ENCODE measurements at regions not wholly inside any gene's neighbourhood (a gene's known extent, or its start where the extent isn't known, plus 50 kb on each side); places are given as distances from the start of the nearest gene placed in this dataset.
A peak's percentile ranks its signal among the peaks of the same experiment; 100 is the strongest.

GRCh38 chr18:9013926-9014373, 88.5 kb upstream of the NDUFV2 start:
- no peak for TF ChIP-seq CTCF (IDR thresholded peaks at IDR 0.05; ENCODE audit: extremely low read depth, insufficient read depth, missing control alignments)
- DNase-seq (ENCODE audit: low spot score), result no peak
- in situ Hi-C loops (cut with MboI; ENCODE audit: low pct_unique_long_range_greater_than_20kb, low sequenced_read_pairs, unreplicated experiment), result no loop called here

- in situ Hi-C loops (cut with MboI; ENCODE audit: low pct_unique_long_range_greater_than_20kb, low sequenced_read_pairs, unreplicated experiment), result no loop called here
- DNase-seq (ENCODE audit: low spot score), result no peak
These were observed 86.8 kb upstream of the NDUFV2 start for GRCh38 chr18:9015689-9016088.

DNA sequence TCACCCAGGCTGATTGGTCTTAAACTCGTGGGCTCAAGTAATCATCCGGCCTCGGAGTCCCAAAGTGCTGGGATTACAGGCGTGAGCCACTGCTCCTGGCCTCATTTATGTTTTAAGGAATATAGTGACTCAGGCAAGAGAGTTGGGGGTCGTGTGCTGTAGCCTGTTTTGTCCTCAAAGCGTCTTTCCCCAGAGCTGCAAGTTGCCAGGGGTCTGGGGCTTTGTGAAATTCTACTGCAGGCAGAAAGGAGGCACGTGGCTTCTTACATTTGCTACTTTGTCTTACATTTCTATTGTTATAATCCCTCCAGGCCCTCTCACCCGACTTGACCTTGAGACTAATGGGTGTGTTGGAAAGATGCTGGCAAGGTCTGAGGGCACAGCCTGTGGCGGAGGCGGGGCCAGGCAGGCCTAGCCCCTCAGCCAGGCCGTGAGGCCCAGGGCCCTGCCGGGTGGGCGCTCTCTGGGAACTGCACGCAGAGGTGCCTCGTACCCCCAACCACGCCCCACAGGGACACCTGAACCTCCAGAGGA, 85.8 kb upstream of the NDUFV2 start:
- no peak for TF ChIP-seq CTCF (IDR thresholded peaks at IDR 0.05; ENCODE audit: extremely low read depth, insufficient read depth, missing control alignments)
- in situ Hi-C loops (cut with MboI; ENCODE audit: low pct_unique_long_range_greater_than_20kb, low sequenced_read_pairs, unreplicated experiment), result no loop called here
- no peak for DNase-seq (ENCODE audit: low spot score)

More at GRCh38 chr18:9015689-9016088, 86.8 kb upstream of the NDUFV2 start:
- TF ChIP-seq CTCF (IDR thresholded peaks at IDR 0.05; ENCODE audit: extremely low read depth, insufficient read depth, missing control alignments), result no peak

DNA sequence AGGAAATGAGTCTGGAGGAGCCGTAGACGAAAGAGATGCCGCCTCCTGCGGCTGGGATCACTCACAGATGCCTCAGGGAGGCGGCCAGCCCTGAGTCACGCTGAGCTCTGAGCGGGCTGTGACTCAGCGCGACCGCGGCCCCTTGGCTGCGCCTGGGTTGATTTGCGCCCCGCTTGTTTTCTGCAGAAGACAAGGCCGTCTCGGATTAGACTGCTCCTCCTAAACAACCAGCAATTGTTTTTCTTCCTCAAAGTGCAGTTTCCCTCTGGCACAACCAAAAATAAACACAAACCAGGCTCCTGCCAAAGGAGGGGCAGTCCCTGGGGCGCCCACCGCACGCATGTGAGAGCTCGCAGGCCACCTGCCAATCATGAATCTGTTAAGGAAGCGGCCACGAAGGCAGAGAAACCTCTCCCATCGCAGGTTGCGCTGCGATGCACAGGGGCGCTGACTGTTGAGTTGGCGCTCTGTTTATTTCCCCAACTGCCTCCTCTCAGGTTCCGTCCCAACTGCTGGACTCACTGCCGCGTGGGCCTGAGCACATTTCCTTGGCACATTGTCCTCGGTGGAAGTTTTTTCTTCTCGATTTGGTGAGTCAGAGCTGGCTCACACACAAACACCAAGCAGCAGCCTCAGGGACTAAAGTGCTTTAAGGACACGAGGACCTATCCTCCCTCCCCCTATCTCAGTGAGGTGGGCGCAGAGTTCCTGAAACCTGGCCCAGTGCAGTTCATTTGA, 85.2 kb upstream of the NDUFV2 start:
- in situ Hi-C loops (cut with MboI; ENCODE audit: low pct_unique_long_range_greater_than_20kb, low sequenced_read_pairs, unreplicated experiment), result no loop called here
- no peak for TF ChIP-seq CTCF (IDR thresholded peaks at IDR 0.05; ENCODE audit: extremely low read depth, insufficient read depth, missing control alignments)
- DNase-seq (ENCODE audit: low spot score), result peak; percentile 78

DNA sequence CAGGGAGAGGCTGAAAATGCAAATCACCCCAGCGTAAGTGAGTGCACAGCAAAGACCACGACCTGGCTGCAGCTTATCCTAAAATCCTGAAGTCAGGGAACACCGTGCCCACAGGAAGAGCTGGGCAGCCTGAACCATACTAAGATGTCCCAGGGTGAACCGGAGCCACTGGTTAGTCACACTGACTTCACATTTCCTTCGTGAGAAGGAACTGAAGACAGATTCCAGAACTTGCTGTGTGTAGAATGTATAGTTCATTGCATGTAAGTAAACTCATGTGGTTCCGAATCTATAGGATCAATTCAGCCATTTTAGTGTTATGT, 84.6 kb upstream of the NDUFV2 start:
- TF ChIP-seq CTCF (IDR thresholded peaks at IDR 0.05; ENCODE audit: extremely low read depth, insufficient read depth, missing control alignments), result no peak
- DNase-seq (ENCODE audit: low spot score), result no peak
- in situ Hi-C loops (cut with MboI; ENCODE audit: low pct_unique_long_range_greater_than_20kb, low sequenced_read_pairs, unreplicated experiment), result no loop called here

- TF ChIP-seq CTCF (IDR thresholded peaks at IDR 0.05; ENCODE audit: extremely low read depth, insufficient read depth, missing control alignments), result no peak
- no peak for DNase-seq (ENCODE audit: low spot score)
- in situ Hi-C loops (cut with MboI; ENCODE audit: low pct_unique_long_range_greater_than_20kb, low sequenced_read_pairs, unreplicated experiment), result no loop called here
These were observed 83.4 kb upstream of the NDUFV2 start for GRCh38 chr18:9019135-9019534.
